ENCODE measurements at regions not wholly inside any gene's neighbourhood (a gene's known extent, or its start where the extent isn't known, plus 50 kb on each side); places are given as distances from the start of the nearest gene placed in this dataset.

- no peak overlapping the region for H3K4me3 ChIP-seq
- no peak for DNase-seq (ENCODE audit: low spot score)
Measured at GRCh38 chr21:23223882-23224281, 2225.7 kb downstream of the NCAM2 start.

GRCh38 chr21:23218667-23219066 is 2220.5 kb downstream of the NCAM2 start:
- Histone ChIP-seq H3K36me3 (no peaks in the 10 kb centered on the region), H3K27ac (no peak overlapping the region), H3K27me3 (replicated peaks; ENCODE audit: insufficient read depth) (no peaks in the 10 kb centered on the region), H3K4me1 (ENCODE audit: control insufficient read depth in 1 of 2, low read depth in 2 of 2) (no peaks in the 10 kb centered on the region), H3K4me3 (no peak overlapping the region), H3K9me3 (no peaks in the 10 kb centered on the region)
- no peak for DNase-seq (ENCODE audit: low spot score)
- no peak for ATAC-seq (ENCODE audit: insufficient number of reproducible peaks, low FRiP score, low read depth)
- no peak for TF ChIP-seq CTCF (IDR thresholded peaks at IDR 0.05)

More at GRCh38 chr21:23223882-23224281, 2225.7 kb downstream of the NCAM2 start:
- no peaks in the 10 kb centered on the region for H3K4me1 ChIP-seq (ENCODE audit: control insufficient read depth in 1 of 2, low read depth in 2 of 2)
- no peak for ATAC-seq (ENCODE audit: insufficient number of reproducible peaks, low FRiP score, low read depth)
- H3K27ac ChIP-seq = no peak overlapping the region
- no peaks in the 10 kb centered on the region for H3K36me3 ChIP-seq
- no peaks in the 10 kb centered on the region for H3K9me3 ChIP-seq
- H3K27me3 ChIP-seq (replicated peaks; ENCODE audit: insufficient read depth) = no peaks in the 10 kb centered on the region
- TF ChIP-seq CTCF (IDR thresholded peaks at IDR 0.05) = no peak

- no peaks in the 10 kb centered on the region for H3K27me3 ChIP-seq (replicated peaks; ENCODE audit: insufficient read depth)
- H3K4me3 ChIP-seq = no peak overlapping the region
- no peak overlapping the region for H3K27ac ChIP-seq
- H3K9me3 ChIP-seq = no peaks in the 10 kb centered on the region
- no peaks in the 10 kb centered on the region for H3K4me1 ChIP-seq (ENCODE audit: control insufficient read depth in 1 of 2, low read depth in 2 of 2)
- no peaks in the 10 kb centered on the region for H3K36me3 ChIP-seq
- DNase-seq (ENCODE audit: low spot score) (no peak), ATAC-seq (ENCODE audit: insufficient number of reproducible peaks, low FRiP score, low read depth) (no peak)
- TF ChIP-seq CTCF (IDR thresholded peaks at IDR 0.05) = no peak
Measured at GRCh38 chr21:23217597-23217996, 2219.4 kb downstream of the NCAM2 start.

GRCh38 chr21:23215261-23215660 is 2217.1 kb downstream of the NCAM2 start:
- TF ChIP-seq CTCF (IDR thresholded peaks at IDR 0.05) = no peak
- no peak for DNase-seq (ENCODE audit: low spot score)
- no peak for ATAC-seq (ENCODE audit: insufficient number of reproducible peaks, low FRiP score, low read depth)
- Histone ChIP-seq H3K4me3 (no peak overlapping the region), H3K36me3 (no peaks in the 10 kb centered on the region), H3K27ac (no peak overlapping the region), H3K9me3 (no peaks in the 10 kb centered on the region), H3K27me3 (replicated peaks; ENCODE audit: insufficient read depth) (no peaks in the 10 kb centered on the region), H3K4me1 (ENCODE audit: control insufficient read depth in 1 of 2, low read depth in 2 of 2) (no peaks in the 10 kb centered on the region)
